ENCODE measurements at regions not wholly inside any gene's neighbourhood (a gene's known extent, or its start where the extent isn't known, plus 50 kb on each side); places are given as distances from the start of the nearest gene placed in this dataset.

- no peak overlapping the region for H3K4me2 ChIP-seq (ENCODE audit: low read length)
- ChIA-PET POLR2A (no interaction called here), CTCF (no interaction called here), RAD21 (ENCODE audit: low non-redundant PET in 1 of 2, low total read pairs in 2 of 2, uncharacterized antibody in 2 of 2, unreplicated experiment in 2 of 2) (no interaction called here)
- no peaks in the 10 kb centered on the region for H3K27me3 ChIP-seq (ENCODE audit: insufficient read depth, low read length)
- TF ChIP-seq RAD21 (IDR thresholded peaks at IDR 0.05; ENCODE audit: low read depth): no peak
- TF ChIP-seq CEBPB (IDR thresholded peaks at IDR 0.05; ENCODE audit: low read depth): no peak
- TF ChIP-seq JUND (IDR thresholded peaks at IDR 0.05): no peak
- no peak for TF ChIP-seq YY1 (IDR thresholded peaks at IDR 0.05; ENCODE audit: extremely low read depth, insufficient replicate concordance, low read depth, low read length)
- TF ChIP-seq ZNF274 (IDR thresholded peaks at IDR 0.05; ENCODE audit: low read depth, low read length): no peak
- no peak for TF ChIP-seq TCF7L2 (IDR thresholded peaks at IDR 0.05; ENCODE audit: borderline replicate concordance, extremely low read depth, insufficient read depth, insufficient read length)
- no peak for TF ChIP-seq FOSL1 (IDR thresholded peaks at IDR 0.05; ENCODE audit: low read depth)
- TF ChIP-seq, protein P1, sequence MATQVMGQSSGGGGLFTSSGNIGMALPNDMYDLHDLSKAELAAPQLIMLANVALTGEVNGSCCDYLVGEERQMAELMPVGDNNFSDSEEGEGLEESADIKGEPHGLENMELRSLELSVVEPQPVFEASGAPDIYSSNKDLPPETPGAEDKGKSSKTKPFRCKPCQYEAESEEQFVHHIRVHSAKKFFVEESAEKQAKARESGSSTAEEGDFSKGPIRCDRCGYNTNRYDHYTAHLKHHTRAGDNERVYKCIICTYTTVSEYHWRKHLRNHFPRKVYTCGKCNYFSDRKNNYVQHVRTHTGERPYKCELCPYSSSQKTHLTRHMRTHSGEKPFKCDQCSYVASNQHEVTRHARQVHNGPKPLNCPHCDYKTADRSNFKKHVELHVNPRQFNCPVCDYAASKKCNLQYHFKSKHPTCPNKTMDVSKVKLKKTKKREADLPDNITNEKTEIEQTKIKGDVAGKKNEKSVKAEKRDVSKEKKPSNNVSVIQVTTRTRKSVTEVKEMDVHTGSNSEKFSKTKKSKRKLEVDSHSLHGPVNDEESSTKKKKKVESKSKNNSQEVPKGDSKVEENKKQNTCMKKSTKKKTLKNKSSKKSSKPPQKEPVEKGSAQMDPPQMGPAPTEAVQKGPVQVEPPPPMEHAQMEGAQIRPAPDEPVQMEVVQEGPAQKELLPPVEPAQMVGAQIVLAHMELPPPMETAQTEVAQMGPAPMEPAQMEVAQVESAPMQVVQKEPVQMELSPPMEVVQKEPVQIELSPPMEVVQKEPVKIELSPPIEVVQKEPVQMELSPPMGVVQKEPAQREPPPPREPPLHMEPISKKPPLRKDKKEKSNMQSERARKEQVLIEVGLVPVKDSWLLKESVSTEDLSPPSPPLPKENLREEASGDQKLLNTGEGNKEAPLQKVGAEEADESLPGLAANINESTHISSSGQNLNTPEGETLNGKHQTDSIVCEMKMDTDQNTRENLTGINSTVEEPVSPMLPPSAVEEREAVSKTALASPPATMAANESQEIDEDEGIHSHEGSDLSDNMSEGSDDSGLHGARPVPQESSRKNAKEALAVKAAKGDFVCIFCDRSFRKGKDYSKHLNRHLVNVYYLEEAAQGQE (IDR thresholded peaks at IDR 0.05; ENCODE audit: low read depth): no peak
- TF ChIP-seq SP1 (IDR thresholded peaks at IDR 0.05; ENCODE audit: low read depth): no peak
- TF ChIP-seq SRF (IDR thresholded peaks at IDR 0.05; ENCODE audit: low read depth): no peak
- TF ChIP-seq ZFX (IDR thresholded peaks at IDR 0.05): no peak
- TF ChIP-seq SIN3A (IDR thresholded peaks at IDR 0.05; ENCODE audit: low read depth): no peak
- TF ChIP-seq ZBTB33 (IDR thresholded peaks at IDR 0.05; ENCODE audit: extremely low read depth, insufficient replicate concordance, low read length): no peak
- no peak for TF ChIP-seq POLR2AphosphoS5 (IDR thresholded peaks at IDR 0.05; ENCODE audit: low read depth, low read length)
- TF ChIP-seq, protein P2, sequence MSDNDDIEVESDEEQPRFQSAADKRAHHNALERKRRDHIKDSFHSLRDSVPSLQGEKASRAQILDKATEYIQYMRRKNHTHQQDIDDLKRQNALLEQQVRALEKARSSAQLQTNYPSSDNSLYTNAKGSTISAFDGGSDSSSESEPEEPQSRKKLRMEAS (IDR thresholded peaks at IDR 0.05): no peak
- TF ChIP-seq EGR1 (IDR thresholded peaks at IDR 0.05; ENCODE audit: low read depth): no peak
- TF ChIP-seq CTCF (IDR thresholded peaks at IDR 0.05 in 2 of 3, conservative IDR thresholded peaks at IDR 0.05 in 1 of 3; ENCODE audit: borderline replicate concordance in 1 of 3, insufficient read depth in 1 of 3, low read depth in 2 of 3, low read length in 2 of 3): no peak
- TF ChIP-seq EZH2phosphoT487 (IDR thresholded peaks at IDR 0.05; ENCODE audit: borderline replicate concordance): no peak
- no peaks in the 10 kb centered on the region for H3K9me2 ChIP-seq (ENCODE audit: insufficient read depth)
- ATAC-seq: no peak
- H4K20me1 ChIP-seq (ENCODE audit: insufficient read depth): no peaks in the 10 kb centered on the region
- no peaks in the 10 kb centered on the region for H3K36me3 ChIP-seq (ENCODE audit: control insufficient read depth in 1 of 2, insufficient read depth in 2 of 2, low read length in 2 of 2)
- H3K27ac ChIP-seq (ENCODE audit: low read depth, low read length): no peak overlapping the region
- DNase-seq (ENCODE audit: low read depth, low spot score): no peak
- intact Hi-C loops (cut with micrococcal nuclease): loop anchor here (5.0 to 10.0 kb wide), 2 partner anchors 164 to 288 kb away; no protein-coding TSS in a partner anchor
- H3K9ac ChIP-seq (ENCODE audit: low read length): no peak overlapping the region
- no peak overlapping the region for H3K4me3 ChIP-seq (replicated peaks in 1 of 2; ENCODE audit: low read depth in 1 of 2, low read length in 2 of 2)
- no TSS peak for BruUV-seq (replicated peaks)
- no peaks in the 10 kb centered on the region for H3K4me1 ChIP-seq (ENCODE audit: control insufficient read depth in 1 of 2, insufficient read depth in 2 of 2, low read length in 2 of 2)
- no peak overlapping the region for H2AFZ ChIP-seq (ENCODE audit: low read depth, low read length, poor library complexity, severe bottlenecking)
- no peaks in the 10 kb centered on the region for H3K9me3 ChIP-seq (ENCODE audit: control insufficient read depth in 1 of 2, insufficient read depth in 1 of 2, low read depth in 1 of 2, low read length in 2 of 2)
- no peaks in the 10 kb centered on the region for H3K79me2 ChIP-seq (ENCODE audit: insufficient read depth, low read length)
Measured at GRCh38 chr12:27140478-27140969, 58.1 kb upstream of the C12orf71 start.

All from HCT116 (cell line).